GM23338 (cell line): ENCODE measurements at regions not wholly inside any gene's neighbourhood (a gene's known extent, or its start where the extent isn't known, plus 50 kb on each side); places are given as distances from the start of the nearest gene placed in this dataset.

ENCODE experiments used
- ATAC-seq: fragments of 200-7000 bp; cut with Tn5 transposase; 3 replicates; pipeline ENCODE4 v1.9.1; 2020
- DNase-seq: peaks from one replicate; pipeline ENCODE4 v3.0.0-alpha.2; 2015; ENCODE audit warnings: low spot score
- H2AFZ ChIP-seq: fragments of 200-600 bp; sonication (generic); 2 replicates; pipeline ENCODE4 v1.8.0; 2016; ENCODE audit warnings: antibody characterized with exemption, mild to moderate bottlenecking, moderate library complexity
- H3F3A ChIP-seq: fragments of 200-600 bp; sonication (generic); replicated peaks from 2 replicates; pipeline ENCODE4 v1.8.0; 2017; ENCODE audit warnings: antibody characterized with exemption, mixed run types, low read depth
- H3K27ac ChIP-seq: fragments of 200-600 bp; sonication (generic); 2 replicates; pipeline ENCODE4 v1.6.1; 2016; ENCODE audit warnings: low read depth
- H3K27me3 ChIP-seq: fragments of 200-600 bp; sonication (generic); 2 replicates; pipeline ENCODE4 v1.8.0; 2016; ENCODE audit warnings: mild to moderate bottlenecking, mixed run types, moderate library complexity; ENCODE audit not compliant: insufficient read depth
- H3K36me3 ChIP-seq: fragments of 200-600 bp; sonication (generic); 2 replicates; pipeline ENCODE4 v1.8.0; 2016; ENCODE audit warnings: mild to moderate bottlenecking; ENCODE audit not compliant: insufficient read depth
- H3K4me1 ChIP-seq: fragments of 200-600 bp; sonication (generic); 2 replicates; pipeline ENCODE4 v1.8.0; 2016; ENCODE audit warnings: mild to moderate bottlenecking, moderate library complexity; ENCODE audit not compliant: insufficient read depth
- H3K4me2 ChIP-seq: fragments of 200-600 bp; sonication (generic); 2 replicates; pipeline ENCODE4 v1.7.1; 2017; ENCODE audit warnings: mixed run types
- H3K4me3 ChIP-seq: fragments of 200-600 bp; sonication (generic); 2 replicates; pipeline ENCODE4 v1.6.1; 2016; ENCODE audit warnings: mixed run types
- H3K79me2 ChIP-seq: fragments of 200-600 bp; sonication (generic); replicated peaks from 2 replicates; pipeline ENCODE4 v1.8.0; 2017; ENCODE audit warnings: mild to moderate bottlenecking; ENCODE audit not compliant: insufficient read depth
- H3K9me2 ChIP-seq: fragments of 200-600 bp; sonication (generic); 2 replicates; pipeline ENCODE4 v1.8.0; 2017; ENCODE audit not compliant: insufficient read depth
- H4K20me1 ChIP-seq: fragments of 200-600 bp; sonication (generic); replicated peaks from 2 replicates; pipeline ENCODE4 v1.8.0; 2017; ENCODE audit warnings: mild to moderate bottlenecking; ENCODE audit not compliant: insufficient read depth
- H3K27ac Mint-ChIP-seq: 2 replicates; pipeline ENCODE4 v1.8.0; 2020; ENCODE audit warnings: inconsistent platforms, mild to moderate bottlenecking, moderate library complexity, mixed read lengths
- H3K27me3 Mint-ChIP-seq: 3 replicates; pipeline ENCODE4 v1.8.0; 2022; ENCODE audit warnings: low read depth, mild to moderate bottlenecking, moderate library complexity, mixed read lengths, inconsistent platforms; ENCODE audit not compliant: insufficient read depth, poor library complexity
- H3K36me3 Mint-ChIP-seq: 3 replicates; pipeline ENCODE4 v1.8.0; 2021; ENCODE audit warnings: low read depth, mild to moderate bottlenecking, inconsistent platforms, moderate library complexity, mixed read lengths
- H3K4me1 Mint-ChIP-seq: 3 replicates; pipeline ENCODE4 v1.8.0; 2020; ENCODE audit warnings: mild to moderate bottlenecking, inconsistent platforms, mixed read lengths
- H3K4me3 Mint-ChIP-seq: 3 replicates; pipeline ENCODE4 v1.8.0; 2021; ENCODE audit warnings: moderate library complexity, mild to moderate bottlenecking, inconsistent platforms, mixed read lengths
- H3K9me3 Mint-ChIP-seq: 3 replicates; pipeline ENCODE4 v1.8.0; 2020; ENCODE audit warnings: moderate library complexity, mild to moderate bottlenecking, inconsistent platforms, mixed read lengths
- CREB1 ChIP-seq: fragments of 250-450 bp; sonication (Bioruptor Pico); IDR thresholded peaks from 2 replicates; pipeline ENCODE4 v1.5.0; 2020; ENCODE audit warnings: low read depth, mild to moderate bottlenecking, moderate library complexity
- CTCF ChIP-seq, 2 experiments: fragments of 200-600 bp in 1 of 2; sonication (generic) in 1 of 2; conservative IDR thresholded peaks; 2 replicates each; pipeline versions ENCODE4 v1.5.1 to v1.6.1; 2016 to 2017; ENCODE audit warnings: antibody characterized with exemption in 2 of 2, low read depth in 2 of 2, mild to moderate bottlenecking in 2 of 2, moderate library complexity in 1 of 2
- ETS1 ChIP-seq: IDR thresholded peaks from 2 replicates; pipeline ENCODE4 v1.6.1; 2016; ENCODE audit warnings: antibody characterized with exemption
- EZH2 ChIP-seq: fragments of 200-600 bp; sonication (generic); IDR thresholded peaks from one replicate; pipeline ENCODE4 v1.8.0; 2017; ENCODE audit warnings: antibody characterized with exemption, mild to moderate bottlenecking, low read depth; ENCODE audit not compliant: unreplicated experiment
- EZH2phosphoT487 ChIP-seq: fragments of 200-600 bp; sonication (generic); IDR thresholded peaks from one replicate; pipeline ENCODE4 v1.8.1; 2018; ENCODE audit warnings: antibody characterized with exemption; ENCODE audit not compliant: unreplicated experiment
- JUNB ChIP-seq: IDR thresholded peaks from one replicate; pipeline ENCODE4 v1.6.1; 2016; ENCODE audit warnings: antibody characterized with exemption; ENCODE audit not compliant: unreplicated experiment
- NANOG ChIP-seq: IDR thresholded peaks from 2 replicates; pipeline ENCODE4 v1.6.1; 2016; ENCODE audit warnings: antibody characterized with exemption, borderline replicate concordance
- POLR2AphosphoS5 ChIP-seq: IDR thresholded peaks from 2 replicates; pipeline ENCODE4 v1.6.1; 2016; ENCODE audit warnings: antibody characterized with exemption, low read depth
- REST ChIP-seq: IDR thresholded peaks from one replicate; pipeline ENCODE4 v1.6.1; 2018; ENCODE audit warnings: antibody characterized with exemption; ENCODE audit not compliant: unreplicated experiment
- STAT1 ChIP-seq: IDR thresholded peaks from one replicate; pipeline ENCODE4 v1.6.1; 2016; ENCODE audit warnings: antibody characterized with exemption; ENCODE audit not compliant: unreplicated experiment
- ZNF114 ChIP-seq: fragments of 250-450 bp; sonication (Bioruptor Pico); IDR thresholded peaks from 2 replicates; pipeline ENCODE4 v1.5.0; 2020; ENCODE audit warnings: mild to moderate bottlenecking, moderate library complexity
- ZNF331 ChIP-seq: fragments of 250-450 bp; sonication (Bioruptor Pico); IDR thresholded peaks from 2 replicates; pipeline ENCODE4 v1.5.0; 2020; ENCODE audit warnings: low read depth, mild to moderate bottlenecking, moderate library complexity
- ZNF462 ChIP-seq: fragments of 250-450 bp; sonication (Bioruptor Pico); IDR thresholded peaks from 2 replicates; pipeline ENCODE4 v1.5.0; 2020; ENCODE audit warnings: mild to moderate bottlenecking, moderate library complexity

- Histone ChIP-seq H3K27ac (no peak overlapping the region), H3K9me2 (no peaks in the 10 kb centered on the region), H3K4me3 (no peak overlapping the region), H3K79me2 (no peaks in the 10 kb centered on the region), H3K4me2 (no peak overlapping the region), H3K27me3 (no peaks in the 10 kb centered on the region), H3K36me3 (no peaks in the 10 kb centered on the region), H4K20me1 (no peaks in the 10 kb centered on the region), H3F3A (no peaks in the 10 kb centered on the region), H3K4me1 (no peaks in the 10 kb centered on the region), H2AFZ (no peak overlapping the region)
- Mint-ChIP-seq H3K4me3 (no peak overlapping the region), H3K9me3 (no peaks in the 10 kb centered on the region), H3K27ac (no peak overlapping the region), H3K36me3 (no peaks in the 10 kb centered on the region), H3K27me3 (peaks cover 7% of the 10 kb centered on the region), H3K4me1 (peaks cover 8% of the 10 kb centered on the region)
- DNase-seq (no peak), ATAC-seq (no peak)
- TF ChIP-seq POLR2AphosphoS5 (no peak), REST (no peak), ZNF331 (CRISPR knock-in tag) (no peak), CREB1 (CRISPR knock-in tag) (no peak), STAT1 (no peak), ETS1 (no peak), JUNB (no peak), NANOG (no peak), ZNF462 (CRISPR knock-in tag) (no peak), CTCF (conservative IDR thresholded peaks at IDR 0.05; ENCODE audit: low read depth in 2 of 2) (no peak), EZH2phosphoT487 (no peak), ZNF114 (CRISPR knock-in tag) (no peak), EZH2 (no peak)
Measured at GRCh38 chr10:78253063-78253853, 219.6 kb downstream of the RPS24 start.
